ENCODE measurements at regions not wholly inside any gene's neighbourhood (a gene's known extent, or its start where the extent isn't known, plus 50 kb on each side); places are given as distances from the start of the nearest gene placed in this dataset.

- TF ChIP-seq CTCF (IDR thresholded peaks at IDR 0.05) = no peak
- TF ChIP-seq POLR2A (IDR thresholded peaks at IDR 0.05) = no peak
Measured at GRCh38 chr3:127493924-127494646, 96.4 kb downstream of the TPRA1 start.

Data from testis (tissue), 2 donors.